ENCODE measurements at regions not wholly inside any gene's neighbourhood (a gene's known extent, or its start where the extent isn't known, plus 50 kb on each side); places are given as distances from the start of the nearest gene placed in this dataset.

DNA sequence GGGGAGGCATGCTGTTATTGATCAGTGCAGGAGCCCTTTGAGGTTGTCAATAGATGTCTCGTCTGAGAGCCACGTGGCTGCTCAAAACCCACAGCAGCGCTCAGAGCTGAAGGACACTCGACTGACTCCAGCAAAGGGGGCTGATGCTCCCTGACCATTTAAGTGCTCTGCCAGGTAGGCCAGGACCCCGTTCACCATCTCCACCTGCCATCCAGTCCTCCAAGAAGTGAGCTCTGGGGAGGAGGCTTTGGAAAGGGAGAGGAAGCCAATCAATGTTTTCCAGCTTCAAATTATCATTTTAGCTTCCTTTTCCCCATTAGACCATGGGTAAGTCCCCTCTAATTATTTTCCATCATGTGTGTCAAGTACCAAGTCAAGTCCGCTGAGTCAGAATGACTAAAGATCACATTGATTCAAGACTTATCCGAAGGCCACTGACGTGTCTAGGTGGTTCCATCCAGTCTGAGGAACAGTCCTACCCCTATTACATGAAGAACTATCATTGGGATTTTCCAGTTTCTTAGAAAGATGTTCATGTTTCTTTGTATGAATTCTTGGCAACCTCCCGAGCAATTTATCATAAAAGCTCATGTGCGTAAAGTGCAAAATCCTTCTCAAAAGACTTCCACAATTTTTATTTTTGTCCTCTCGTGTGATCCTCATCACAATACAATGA is 302.6 kb upstream of the LYZL1 start (continued):
- TF ChIP-seq TRIM24 (IDR thresholded peaks at IDR 0.05) = peak in 1 of 2 experiments; percentile 51; a peak in 1 of 4 replicates
- TF ChIP-seq TEAD1 (CRISPR knock-in tag; IDR thresholded peaks at IDR 0.05) = no peak
- no peak for TF ChIP-seq BCL6 (CRISPR knock-in tag; IDR thresholded peaks at IDR 0.05)
- no peak for TF ChIP-seq NFE2L1 (tag; IDR thresholded peaks at IDR 0.05; ENCODE audit: borderline replicate concordance, low read depth)
- no peak for TF ChIP-seq CBX1 (IDR thresholded peaks at IDR 0.05; ENCODE audit: low read depth)
- no peak for TF ChIP-seq TOE1 (IDR thresholded peaks at IDR 0.05; ENCODE audit: borderline replicate concordance)
- TF ChIP-seq TOE1 (CRISPR knock-in tag; IDR thresholded peaks at IDR 0.05; ENCODE audit: borderline replicate concordance, low read depth) = no peak
- no peak for TF ChIP-seq FOXO4 (CRISPR knock-in tag; IDR thresholded peaks at IDR 0.05)
- TF ChIP-seq ZNF780A (CRISPR knock-in tag; IDR thresholded peaks at IDR 0.05) = no peak
- TF ChIP-seq RAD21 (CRISPR knock-in tag; conservative IDR thresholded peaks at IDR 0.05 in 1 of 2, IDR thresholded peaks at IDR 0.05 in 1 of 2) = no peak
- no peak for TF ChIP-seq SPI1 (IDR thresholded peaks at IDR 0.05; ENCODE audit: borderline replicate concordance, low read depth, low read length)
- no peak for TF ChIP-seq HDAC6 (IDR thresholded peaks at IDR 0.05; ENCODE audit: low read depth, low read length)
- TF ChIP-seq CSDE1 (IDR thresholded peaks at IDR 0.05) = no peak
- TF ChIP-seq, protein P1, sequence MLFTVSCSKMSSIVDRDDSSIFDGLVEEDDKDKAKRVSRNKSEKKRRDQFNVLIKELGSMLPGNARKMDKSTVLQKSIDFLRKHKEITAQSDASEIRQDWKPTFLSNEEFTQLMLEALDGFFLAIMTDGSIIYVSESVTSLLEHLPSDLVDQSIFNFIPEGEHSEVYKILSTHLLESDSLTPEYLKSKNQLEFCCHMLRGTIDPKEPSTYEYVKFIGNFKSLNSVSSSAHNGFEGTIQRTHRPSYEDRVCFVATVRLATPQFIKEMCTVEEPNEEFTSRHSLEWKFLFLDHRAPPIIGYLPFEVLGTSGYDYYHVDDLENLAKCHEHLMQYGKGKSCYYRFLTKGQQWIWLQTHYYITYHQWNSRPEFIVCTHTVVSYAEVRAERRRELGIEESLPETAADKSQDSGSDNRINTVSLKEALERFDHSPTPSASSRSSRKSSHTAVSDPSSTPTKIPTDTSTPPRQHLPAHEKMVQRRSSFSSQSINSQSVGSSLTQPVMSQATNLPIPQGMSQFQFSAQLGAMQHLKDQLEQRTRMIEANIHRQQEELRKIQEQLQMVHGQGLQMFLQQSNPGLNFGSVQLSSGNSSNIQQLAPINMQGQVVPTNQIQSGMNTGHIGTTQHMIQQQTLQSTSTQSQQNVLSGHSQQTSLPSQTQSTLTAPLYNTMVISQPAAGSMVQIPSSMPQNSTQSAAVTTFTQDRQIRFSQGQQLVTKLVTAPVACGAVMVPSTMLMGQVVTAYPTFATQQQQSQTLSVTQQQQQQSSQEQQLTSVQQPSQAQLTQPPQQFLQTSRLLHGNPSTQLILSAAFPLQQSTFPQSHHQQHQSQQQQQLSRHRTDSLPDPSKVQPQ (CRISPR knock-in tag; IDR thresholded peaks at IDR 0.05; ENCODE audit: borderline replicate concordance) = no peak
- TF ChIP-seq TRIM28 (IDR thresholded peaks at IDR 0.05) = no peak
- TF ChIP-seq, protein P2, sequence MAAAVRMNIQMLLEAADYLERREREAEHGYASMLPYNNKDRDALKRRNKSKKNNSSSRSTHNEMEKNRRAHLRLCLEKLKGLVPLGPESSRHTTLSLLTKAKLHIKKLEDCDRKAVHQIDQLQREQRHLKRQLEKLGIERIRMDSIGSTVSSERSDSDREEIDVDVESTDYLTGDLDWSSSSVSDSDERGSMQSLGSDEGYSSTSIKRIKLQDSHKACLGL (CRISPR knock-in tag; IDR thresholded peaks at IDR 0.05; ENCODE audit: borderline replicate concordance, poor library complexity, severe bottlenecking) = no peak
- TF ChIP-seq ZNF239 (CRISPR knock-in tag; IDR thresholded peaks at IDR 0.05) = no peak
- TF ChIP-seq SNRNP70 (optimal IDR thresholded peaks at IDR 0.05; ENCODE audit: low read depth, low read length) = no peak
- no peak for TF ChIP-seq ETS2 (tag; IDR thresholded peaks at IDR 0.05; ENCODE audit: borderline replicate concordance, poor library complexity, severe bottlenecking)
- no peak for TF ChIP-seq ZZZ3 (IDR thresholded peaks at IDR 0.05)
- TF ChIP-seq ZNF644 (tag; IDR thresholded peaks at IDR 0.05; ENCODE audit: low read depth) = 0 out of 2 replicates have a peak, but pooled peaks have one; percentile 26
- TF ChIP-seq PCBP1 (IDR thresholded peaks at IDR 0.05; ENCODE audit: low read depth, low read length, poor library complexity, severe bottlenecking) = no peak
- no peak for TF ChIP-seq ZKSCAN3 (CRISPR knock-in tag; IDR thresholded peaks at IDR 0.05)
- no peak for TF ChIP-seq ZNF324 (CRISPR knock-in tag; IDR thresholded peaks at IDR 0.05)
- no peak for TF ChIP-seq HDAC1 (IDR thresholded peaks at IDR 0.05)
- TF ChIP-seq SMAD4 (CRISPR knock-in tag; conservative IDR thresholded peaks at IDR 0.05) = 0 out of 2 replicates have a peak, but pooled peaks have one; percentile 8
